Duodenal mucosa (tissue), 2 donors: ENCODE measurements at regions not wholly inside any gene's neighbourhood (a gene's known extent, or its start where the extent isn't known, plus 50 kb on each side); places are given as distances from the start of the nearest gene placed in this dataset.

Experiments
- H3K27ac ChIP-seq: one replicate; pipeline ENCODE4 v1.7.0; 2013; ENCODE audit warnings: low read depth, low read length
- H3K27me3 ChIP-seq, 2 donors: one replicate each; pipeline ENCODE4 v1.7.0; 2013; ENCODE audit warnings: low read length in 2 of 2, control low read depth in 1 of 2; ENCODE audit not compliant: insufficient read depth in 2 of 2, control insufficient read depth in 1 of 2
- H3K36me3 ChIP-seq, 2 donors: one replicate each; pipeline ENCODE4 v1.7.0; 2013; ENCODE audit warnings: low read length in 2 of 2, control low read depth in 1 of 2; ENCODE audit not compliant: insufficient read depth in 2 of 2, control insufficient read depth in 1 of 2
- H3K4me1 ChIP-seq, 2 donors: one replicate each; pipeline ENCODE4 v1.7.0; 2013; ENCODE audit warnings: low read length in 2 of 2, control low read depth in 1 of 2; ENCODE audit not compliant: insufficient read depth in 2 of 2, control insufficient read depth in 1 of 2
- H3K4me3 ChIP-seq, 2 donors: one replicate each; pipeline ENCODE4 v1.7.0; 2013; ENCODE audit warnings: low read length in 2 of 2, low read depth in 1 of 2
- H3K9ac ChIP-seq, 2 donors: one replicate each; pipeline ENCODE4 v1.7.0; 2013; ENCODE audit warnings: low read length in 2 of 2, low read depth in 1 of 2
- H3K9me3 ChIP-seq, 2 donors: one replicate each; pipeline ENCODE4 v1.7.0; 2013; ENCODE audit warnings: low read length in 2 of 2, control low read depth in 1 of 2; ENCODE audit not compliant: control insufficient read depth in 1 of 2

DNA sequence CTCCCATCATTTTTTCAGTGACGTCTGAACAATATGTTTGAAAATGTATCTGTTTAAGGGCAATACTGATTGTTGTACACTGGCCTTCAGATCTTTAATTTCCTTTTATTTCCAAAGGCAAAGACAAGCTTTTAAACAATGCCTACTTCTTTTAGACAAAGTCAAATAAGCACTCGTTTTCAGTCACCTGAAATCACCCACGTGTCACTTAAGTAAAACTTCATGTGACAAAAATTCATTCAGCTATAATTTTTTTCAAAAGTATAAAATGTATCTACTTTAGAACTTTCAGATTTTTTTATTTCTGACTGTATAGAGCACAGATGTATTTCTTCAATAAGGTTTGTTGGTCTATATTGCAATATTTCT lies 113.5 kb upstream of the BEND6 start:
- H3K4me3 ChIP-seq, result no peak overlapping the region
- peaks cover 4 to 16% of the 10 kb centered on the region in 2 donors for H3K4me1 ChIP-seq
- H3K36me3 ChIP-seq, result no peaks in the 10 kb centered on the region
- H3K27ac ChIP-seq, result no peak overlapping the region
- H3K9me3 ChIP-seq, result no peaks in the 10 kb centered on the region
- H3K9ac ChIP-seq, result no peak overlapping the region
- H3K27me3 ChIP-seq, result peaks cover 15 to 47% of the 10 kb centered on the region in 2 donors

DNA sequence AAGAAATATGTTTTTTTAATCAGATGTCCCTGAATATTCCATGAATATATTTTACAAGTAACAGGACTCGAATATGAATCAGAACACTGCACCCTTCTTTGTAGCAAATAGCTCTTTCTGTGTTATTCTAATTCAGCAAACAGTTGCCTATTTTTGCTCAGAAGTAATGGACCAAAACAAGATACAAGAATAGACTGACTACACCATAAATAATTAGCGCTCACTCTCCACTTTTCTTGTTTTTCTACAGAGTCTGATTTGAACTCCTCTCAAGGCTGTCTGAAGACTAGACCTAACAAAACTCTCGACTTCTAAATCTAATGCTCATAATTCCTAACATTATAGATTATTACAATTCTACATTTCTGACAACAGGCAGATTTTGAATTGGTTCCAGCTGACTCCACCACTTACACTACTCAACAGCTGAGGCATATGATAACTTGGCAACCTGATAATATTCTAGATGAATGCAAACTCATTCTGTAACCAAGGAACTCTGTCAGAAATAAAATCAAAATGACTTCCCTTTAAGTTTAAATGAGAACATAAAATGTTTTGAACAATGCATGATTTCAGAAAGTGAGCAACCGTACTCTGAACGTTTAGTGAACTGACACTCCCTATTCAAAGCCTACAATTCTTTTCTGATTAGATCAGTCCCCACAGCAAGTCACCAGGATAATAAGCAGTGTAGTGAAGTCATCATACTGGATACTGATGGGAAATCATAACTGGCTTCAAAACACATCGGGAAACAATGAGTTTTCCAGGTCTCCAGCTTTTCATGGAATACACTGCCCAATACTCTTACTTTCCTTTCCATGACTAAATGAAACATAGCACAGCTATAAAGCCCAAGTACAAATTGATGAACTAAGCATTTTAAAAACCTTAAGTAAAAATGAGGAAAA lies 114.2 kb upstream of the BEND6 start:
- Histone ChIP-seq H3K27ac (no peak overlapping the region), H3K4me1 (peaks cover 4 to 11% of the 10 kb centered on the region in 2 donors), H3K9ac (no peak overlapping the region), H3K4me3 (no peak overlapping the region), H3K9me3 (no peaks in the 10 kb centered on the region), H3K36me3 (no peaks in the 10 kb centered on the region), H3K27me3 (peaks cover 15 to 47% of the 10 kb centered on the region in 2 donors)

DNA sequence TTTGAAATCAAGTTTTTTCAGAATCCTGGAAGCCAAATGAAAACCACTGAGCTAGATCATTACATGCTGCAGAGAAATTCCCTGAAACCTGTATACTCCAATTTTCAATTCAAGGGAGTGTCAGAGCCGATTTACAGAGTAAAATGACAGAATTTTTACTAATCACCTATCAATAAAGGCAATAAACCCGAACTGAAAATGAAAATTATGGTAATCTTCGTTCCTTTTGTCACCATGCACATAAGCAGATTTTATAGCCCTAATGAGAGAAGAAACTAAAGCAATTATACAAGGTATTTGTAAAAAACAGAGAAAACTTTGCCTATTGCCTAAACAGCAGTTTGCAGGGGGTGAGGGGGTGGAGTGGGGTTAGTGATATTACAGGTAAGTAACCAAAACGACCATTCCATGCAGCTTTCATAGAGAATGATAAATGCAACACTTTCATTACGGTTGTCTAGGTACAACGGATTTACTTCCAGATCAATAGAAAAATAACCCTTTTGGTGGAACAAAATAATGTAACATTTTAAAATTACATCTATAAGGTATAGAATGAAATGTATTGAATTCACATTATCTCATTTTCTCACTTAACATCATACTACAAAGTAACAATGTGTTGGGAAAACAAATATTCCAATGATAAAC lies 115.2 kb upstream of the BEND6 start:
- Histone ChIP-seq H3K27me3 (peaks cover 15 to 44% of the 10 kb centered on the region in 2 donors), H3K9ac (no peak overlapping the region), H3K4me3 (no peak overlapping the region), H3K4me1 (peaks cover under 1 to 4% of the 10 kb centered on the region in 2 donors), H3K9me3 (no peaks in the 10 kb centered on the region), H3K36me3 (no peaks in the 10 kb centered on the region), H3K27ac (no peak overlapping the region)

DNA sequence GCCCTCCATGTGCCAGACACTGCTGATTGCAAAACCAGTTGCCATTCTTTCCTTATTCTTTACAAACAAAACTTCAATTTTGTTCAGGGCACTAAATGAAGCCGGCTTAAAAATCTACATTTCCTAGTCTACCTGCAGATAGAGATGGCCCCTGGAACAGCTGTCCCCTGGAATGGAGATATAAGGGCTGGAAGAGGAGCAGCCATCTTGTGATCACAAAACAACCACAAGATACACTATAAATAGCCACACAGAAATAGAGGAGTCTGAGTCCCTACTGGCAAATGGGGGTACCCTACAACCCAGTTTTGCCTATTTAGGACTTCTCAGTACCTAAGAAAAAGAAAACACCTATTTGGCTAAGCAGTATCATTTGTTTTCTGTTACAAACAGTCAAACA lies 115.9 kb upstream of the BEND6 start:
- Histone ChIP-seq H3K9ac (no peak overlapping the region), H3K4me3 (no peak overlapping the region)

DNA sequence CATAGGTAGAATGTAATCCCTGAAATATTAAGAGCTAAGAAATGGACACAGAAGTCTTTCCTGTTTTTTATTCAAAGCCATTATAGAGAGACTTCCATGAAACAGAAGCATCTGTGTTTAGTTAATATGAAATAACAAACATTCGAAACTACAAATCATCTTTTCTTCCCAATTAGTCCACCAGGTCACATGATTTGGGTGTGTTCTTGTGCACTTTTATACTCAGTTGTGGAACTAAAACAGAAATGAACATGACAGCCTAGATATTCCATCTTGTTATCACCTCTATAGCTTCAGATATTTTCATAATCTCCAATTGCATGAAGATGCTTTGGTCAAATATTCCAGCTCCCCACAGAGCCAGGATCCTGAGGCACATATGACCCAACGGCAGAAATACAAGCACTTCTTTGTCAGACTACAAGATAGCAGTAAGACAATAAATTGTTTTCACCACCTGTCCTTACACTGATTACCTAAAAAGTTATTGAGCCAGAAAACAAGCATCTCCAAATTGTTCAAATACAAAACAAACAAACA lies 116.8 kb upstream of the BEND6 start:
- Histone ChIP-seq H3K9me3 (no peaks in the 10 kb centered on the region), H3K9ac (no peak overlapping the region), H3K36me3 (no peaks in the 10 kb centered on the region), H3K27ac (no peak overlapping the region), H3K27me3 (peaks cover 14 to 43% of the 10 kb centered on the region in 2 donors), H3K4me1 (peaks cover 0 to 4% of the 10 kb centered on the region in 2 donors), H3K4me3 (no peak overlapping the region)

More for the DNA sequence above, 115.9 kb upstream of the BEND6 start:
- Histone ChIP-seq H3K27ac (no peak overlapping the region), H3K27me3 (peaks cover 15 to 44% of the 10 kb centered on the region in 2 donors), H3K36me3 (no peaks in the 10 kb centered on the region), H3K9me3 (no peaks in the 10 kb centered on the region), H3K4me1 (peaks cover 0 to 4% of the 10 kb centered on the region in 2 donors)

DNA sequence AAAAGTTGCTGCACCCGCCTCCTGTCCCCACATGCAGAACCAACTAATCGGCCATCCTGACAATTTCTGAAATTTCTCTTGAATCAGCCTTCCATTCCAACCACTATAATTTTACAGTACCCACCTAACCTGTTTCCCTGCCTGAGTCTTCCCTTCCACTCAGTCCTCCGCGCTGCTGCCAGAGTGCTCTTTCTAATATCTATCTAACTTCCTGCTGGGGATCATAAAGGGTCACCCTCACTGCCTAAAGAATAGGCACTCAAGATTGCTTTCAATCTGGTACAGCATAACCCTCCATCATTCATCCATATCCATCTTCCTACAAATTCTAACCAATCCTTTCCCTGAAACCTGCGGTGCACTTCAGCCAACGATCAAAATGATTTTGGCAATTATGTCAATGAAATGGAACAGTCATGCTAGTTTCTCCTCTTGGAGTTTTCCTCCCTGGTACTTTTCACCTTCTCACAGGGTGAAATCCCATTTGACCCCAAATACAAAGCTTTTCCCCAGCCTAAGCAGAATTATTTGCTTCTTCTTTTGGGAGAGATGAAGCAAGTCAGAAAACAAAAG lies 117.5 kb upstream of the BEND6 start:
- H3K27me3 ChIP-seq, result peaks cover 7 to 36% of the 10 kb centered on the region in 2 donors
- H3K36me3 ChIP-seq, result no peaks in the 10 kb centered on the region
- no peak overlapping the region for H3K9ac ChIP-seq
- no peaks in the 10 kb centered on the region for H3K4me1 ChIP-seq
- no peak overlapping the region for H3K4me3 ChIP-seq
- no peak overlapping the region for H3K27ac ChIP-seq
- no peaks in the 10 kb centered on the region for H3K9me3 ChIP-seq

DNA sequence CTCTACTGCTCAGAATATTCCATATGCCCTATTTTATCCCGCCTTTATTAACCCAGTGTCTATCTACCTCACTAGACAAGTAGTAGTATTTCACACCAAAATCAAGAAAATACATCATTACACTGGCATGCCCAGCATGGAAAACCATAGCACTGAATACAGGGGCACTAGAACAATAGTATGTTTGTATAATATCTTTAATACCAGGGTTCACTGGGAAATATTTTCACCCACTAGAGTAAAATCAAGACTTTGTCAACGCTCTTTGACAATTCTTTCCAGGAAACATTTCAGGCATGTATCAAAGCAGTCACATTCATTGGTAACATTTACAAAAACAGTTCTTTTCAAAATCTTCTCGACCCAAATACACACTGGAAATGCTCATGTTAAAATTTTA lies 119.3 kb upstream of the BEND6 start:
- Histone ChIP-seq H3K9ac (no peak overlapping the region), H3K27ac (no peak overlapping the region), H3K36me3 (no peaks in the 10 kb centered on the region), H3K27me3 (peaks cover 3 to 20% of the 10 kb centered on the region in 2 donors), H3K9me3 (no peaks in the 10 kb centered on the region), H3K4me1 (no peaks in the 10 kb centered on the region), H3K4me3 (no peak overlapping the region)

DNA sequence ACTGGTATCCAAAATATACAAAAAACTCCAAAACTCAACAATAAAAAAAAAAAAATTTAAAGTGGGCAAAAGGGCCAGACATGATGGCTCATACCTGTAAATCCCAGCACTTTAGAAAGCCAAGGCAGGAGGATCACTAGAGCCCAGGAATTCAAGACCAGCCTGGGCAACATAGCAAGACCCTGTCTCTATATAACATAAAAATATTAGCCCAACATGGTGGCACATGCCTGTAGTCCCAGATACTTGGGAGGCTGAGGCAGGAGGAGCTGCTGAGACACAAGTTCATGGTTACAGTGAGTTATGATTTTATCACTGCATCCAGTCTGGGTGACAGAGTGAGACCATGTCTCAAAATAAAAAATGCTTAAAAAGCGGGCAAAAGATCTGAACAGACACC lies 121.0 kb upstream of the BEND6 start:
- Histone ChIP-seq H3K36me3 (no peaks in the 10 kb centered on the region), H3K4me3 (no peak overlapping the region), H3K4me1 (no peaks in the 10 kb centered on the region), H3K9me3 (no peaks in the 10 kb centered on the region), H3K27me3 (peaks cover 3 to 7% of the 10 kb centered on the region in 2 donors), H3K9ac (no peak overlapping the region), H3K27ac (no peak overlapping the region)

DNA sequence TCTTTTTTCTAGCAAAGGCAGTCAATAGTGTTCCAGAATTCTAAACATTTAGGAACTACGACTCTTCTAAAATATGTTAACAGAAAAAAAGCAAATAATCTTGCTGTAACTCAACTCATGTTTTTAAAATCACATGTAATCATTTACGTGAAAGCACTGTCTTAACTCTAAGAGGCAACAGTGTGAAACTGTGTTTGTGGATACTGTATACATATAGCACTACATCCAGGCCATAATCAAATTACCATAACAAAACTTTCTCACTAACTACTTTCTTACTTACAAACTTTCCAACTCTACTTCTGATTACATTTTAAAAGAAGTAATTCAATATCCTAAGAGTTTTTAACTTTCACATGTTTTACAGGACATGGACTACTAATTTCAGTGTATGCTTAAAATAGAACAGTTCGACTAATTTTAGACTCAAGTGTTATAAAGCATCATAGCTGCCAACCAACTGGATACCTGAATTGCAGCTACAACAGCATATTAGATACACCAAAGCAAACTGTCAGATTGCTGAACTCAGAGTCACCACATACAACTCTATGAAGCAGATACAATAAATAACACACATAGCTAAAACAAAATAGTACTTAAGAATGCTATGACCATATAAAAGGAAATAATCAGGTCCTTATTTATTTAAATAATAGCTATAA lies 121.6 kb upstream of the BEND6 start:
- peaks cover under 1 to 3% of the 10 kb centered on the region in 2 donors for H3K27me3 ChIP-seq
- H3K9ac ChIP-seq, result no peak overlapping the region
- H3K4me3 ChIP-seq, result no peak overlapping the region
- no peaks in the 10 kb centered on the region for H3K36me3 ChIP-seq
- no peaks in the 10 kb centered on the region for H3K9me3 ChIP-seq
- no peaks in the 10 kb centered on the region for H3K4me1 ChIP-seq
- no peak overlapping the region for H3K27ac ChIP-seq
